ENCODE measurements at regions not wholly inside any gene's neighbourhood (a gene's known extent, or its start where the extent isn't known, plus 50 kb on each side); places are given as distances from the start of the nearest gene placed in this dataset.

DNA sequence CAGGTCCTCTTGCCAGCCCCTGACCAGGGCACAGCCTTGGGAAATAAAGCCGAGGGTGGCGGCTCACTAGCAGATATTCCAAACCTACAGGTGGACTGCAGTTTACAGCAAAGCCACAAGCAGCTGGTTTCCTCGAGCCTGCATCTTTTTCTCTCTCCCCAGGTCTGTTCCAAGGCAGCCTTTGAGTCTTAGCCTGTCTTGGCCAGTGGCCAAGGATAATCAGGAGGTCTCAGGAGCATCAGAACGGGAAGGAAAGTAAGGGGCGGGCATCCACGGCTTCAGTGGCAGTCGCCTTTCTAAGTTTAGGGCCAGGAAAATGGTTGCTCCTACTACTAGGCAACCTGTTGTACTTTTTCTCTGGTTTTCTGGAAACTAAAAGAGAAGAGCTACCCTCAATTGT lies 219.7 kb upstream of the ZMIZ1 start:
- DNase-seq (ENCODE audit: low read depth) = no peak
- in situ Hi-C loops (cut with HindIII; ENCODE audit: low sequenced_read_pairs) = no loop called here
- no peak overlapping the region for H3K4me3 ChIP-seq (ENCODE audit: low read depth, low read length)
- TF ChIP-seq, protein P1, sequence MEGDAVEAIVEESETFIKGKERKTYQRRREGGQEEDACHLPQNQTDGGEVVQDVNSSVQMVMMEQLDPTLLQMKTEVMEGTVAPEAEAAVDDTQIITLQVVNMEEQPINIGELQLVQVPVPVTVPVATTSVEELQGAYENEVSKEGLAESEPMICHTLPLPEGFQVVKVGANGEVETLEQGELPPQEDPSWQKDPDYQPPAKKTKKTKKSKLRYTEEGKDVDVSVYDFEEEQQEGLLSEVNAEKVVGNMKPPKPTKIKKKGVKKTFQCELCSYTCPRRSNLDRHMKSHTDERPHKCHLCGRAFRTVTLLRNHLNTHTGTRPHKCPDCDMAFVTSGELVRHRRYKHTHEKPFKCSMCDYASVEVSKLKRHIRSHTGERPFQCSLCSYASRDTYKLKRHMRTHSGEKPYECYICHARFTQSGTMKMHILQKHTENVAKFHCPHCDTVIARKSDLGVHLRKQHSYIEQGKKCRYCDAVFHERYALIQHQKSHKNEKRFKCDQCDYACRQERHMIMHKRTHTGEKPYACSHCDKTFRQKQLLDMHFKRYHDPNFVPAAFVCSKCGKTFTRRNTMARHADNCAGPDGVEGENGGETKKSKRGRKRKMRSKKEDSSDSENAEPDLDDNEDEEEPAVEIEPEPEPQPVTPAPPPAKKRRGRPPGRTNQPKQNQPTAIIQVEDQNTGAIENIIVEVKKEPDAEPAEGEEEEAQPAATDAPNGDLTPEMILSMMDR (IDR thresholded peaks at IDR 0.05; ENCODE audit: low read depth, low read length, missing control alignments) = no peak

- no peak overlapping the region for H3K4me3 ChIP-seq (ENCODE audit: low read depth, low read length)
- TF ChIP-seq, protein P1 (IDR thresholded peaks at IDR 0.05; ENCODE audit: low read depth, low read length, missing control alignments) = no peak
- in situ Hi-C loops (cut with HindIII; ENCODE audit: low sequenced_read_pairs) = no loop called here
- no peak for DNase-seq (ENCODE audit: low read depth)
Measured at GRCh38 chr10:78849731-78850130, 219.0 kb upstream of the ZMIZ1 start.

GRCh38 chr10:78850644-78851435 lies 217.9 kb upstream of the ZMIZ1 start:
- H3K4me3 ChIP-seq (ENCODE audit: low read depth, low read length) = no peak overlapping the region
- no peak for DNase-seq (ENCODE audit: low read depth)
- TF ChIP-seq, protein P1 (IDR thresholded peaks at IDR 0.05; ENCODE audit: low read depth, low read length, missing control alignments) = no peak
- in situ Hi-C loops (cut with HindIII; ENCODE audit: low sequenced_read_pairs) = no loop called here

- TF ChIP-seq, protein P1 (IDR thresholded peaks at IDR 0.05; ENCODE audit: low read depth, low read length, missing control alignments) = no peak
- in situ Hi-C loops (cut with HindIII; ENCODE audit: low sequenced_read_pairs) = no loop called here
- no peak for DNase-seq (ENCODE audit: low read depth)
- H3K4me3 ChIP-seq (ENCODE audit: low read depth, low read length) = no peak overlapping the region
Measured at GRCh38 chr10:78851647-78852046, 217.1 kb upstream of the ZMIZ1 start.

DNA sequence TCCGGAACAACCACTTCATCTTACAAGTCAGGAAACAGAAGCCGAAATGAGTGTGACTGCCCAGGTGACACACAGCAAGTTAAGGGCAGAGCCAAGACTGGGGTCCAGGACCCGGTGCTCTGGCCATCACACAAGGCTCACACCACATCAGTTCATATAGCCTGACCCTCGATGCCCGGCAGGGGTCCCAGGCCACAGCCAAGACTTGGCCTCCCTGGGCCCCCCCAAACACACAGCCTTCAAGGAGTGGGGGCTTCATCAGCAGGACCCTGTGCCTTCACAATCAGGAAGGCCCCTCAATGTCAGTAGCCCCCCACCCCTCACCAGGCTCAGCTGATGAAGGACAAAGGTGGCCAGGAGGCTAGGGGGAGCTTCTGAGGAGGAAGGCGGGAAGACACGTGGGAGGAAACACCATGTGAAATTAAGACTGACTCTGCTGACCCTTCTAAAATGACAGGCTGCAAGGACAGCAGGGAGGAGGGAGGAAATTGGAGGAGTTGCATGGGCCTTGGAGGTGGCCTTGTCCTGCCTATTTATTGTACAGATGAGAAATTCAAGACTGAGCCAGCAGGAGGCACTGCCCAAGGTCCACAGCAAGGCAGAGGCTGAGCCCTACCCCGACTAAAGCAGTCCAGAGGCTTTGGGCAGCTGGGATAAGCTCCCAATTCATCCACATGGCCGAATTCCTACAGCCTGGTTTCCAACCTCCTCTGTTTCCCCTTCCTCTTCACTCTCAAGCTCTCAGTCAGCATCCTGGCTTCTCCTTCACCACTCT lies 216.1 kb upstream of the ZMIZ1 start:
- TF ChIP-seq, protein P1 (IDR thresholded peaks at IDR 0.05; ENCODE audit: low read depth, low read length, missing control alignments) = peak; percentile 27
- in situ Hi-C loops (cut with HindIII; ENCODE audit: low sequenced_read_pairs) = no loop called here
- no peak overlapping the region for H3K4me3 ChIP-seq (ENCODE audit: low read depth, low read length)
- no peak for DNase-seq (ENCODE audit: low read depth)

- in situ Hi-C loops (cut with HindIII; ENCODE audit: low sequenced_read_pairs) = no loop called here
- H3K4me3 ChIP-seq (ENCODE audit: low read depth, low read length) = no peak overlapping the region
- DNase-seq (ENCODE audit: low read depth) = no peak
- TF ChIP-seq, protein P1 (IDR thresholded peaks at IDR 0.05; ENCODE audit: low read depth, low read length, missing control alignments) = no peak
Measured at GRCh38 chr10:78853864-78854263, 214.9 kb upstream of the ZMIZ1 start.
